Astrocyte (in vitro differentiated cells and primary cell): ENCODE measurements at regions not wholly inside any gene's neighbourhood (a gene's known extent, or its start where the extent isn't known, plus 50 kb on each side); places are given as distances from the start of the nearest gene placed in this dataset.

Source experiments
- EZH2 ChIP-seq: IDR thresholded peaks from 2 replicates; pipeline ENCODE4 v1.6.1; 2012; ENCODE audit warnings: mild to moderate bottlenecking, low read length, inconsistent platforms; ENCODE audit not compliant: insufficient read depth
- TF ChIP-seq, protein P1 (sequence below): IDR thresholded peaks from 2 replicates; pipeline ENCODE4 v1.5.1; 2011; ENCODE audit warnings: low read depth, mild to moderate bottlenecking, inconsistent platforms, low read length, moderate library complexity; ENCODE audit not compliant: insufficient read depth

DNA sequence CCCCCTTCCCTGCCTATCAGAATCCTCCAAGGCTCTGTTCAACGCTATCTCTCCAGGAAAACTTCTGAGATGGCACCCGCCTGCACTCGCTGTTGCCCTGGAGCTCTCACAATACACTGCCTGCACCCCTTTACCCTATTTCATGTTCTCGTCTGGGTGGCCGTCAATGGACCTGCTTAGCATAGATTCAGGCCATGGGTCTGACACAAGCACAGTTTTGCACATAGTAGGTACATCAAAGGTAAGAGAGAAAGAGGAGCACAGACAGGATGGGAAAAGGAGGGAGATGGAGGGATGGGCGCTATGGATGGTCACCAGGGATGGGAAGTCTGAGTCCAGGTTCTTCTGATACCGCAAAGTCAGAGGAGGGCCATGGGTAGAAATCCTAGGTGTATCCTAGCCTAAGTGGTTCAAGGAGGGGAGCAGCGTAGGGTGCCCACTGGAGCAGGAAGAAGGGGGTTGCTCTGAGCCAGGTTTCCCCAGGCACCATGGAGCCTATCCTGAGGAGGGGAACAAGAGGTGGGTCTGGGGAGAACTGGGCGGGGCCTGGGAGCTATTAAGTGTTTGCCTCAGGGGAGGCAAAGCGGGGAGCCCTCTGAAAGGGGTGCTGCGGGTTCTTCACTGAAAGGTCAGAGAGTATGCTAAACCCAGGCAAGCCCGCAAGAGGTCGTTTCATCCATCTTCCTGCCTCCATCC lies 89.3 kb downstream of the MRPL14 start:
- TF ChIP-seq, protein P1, sequence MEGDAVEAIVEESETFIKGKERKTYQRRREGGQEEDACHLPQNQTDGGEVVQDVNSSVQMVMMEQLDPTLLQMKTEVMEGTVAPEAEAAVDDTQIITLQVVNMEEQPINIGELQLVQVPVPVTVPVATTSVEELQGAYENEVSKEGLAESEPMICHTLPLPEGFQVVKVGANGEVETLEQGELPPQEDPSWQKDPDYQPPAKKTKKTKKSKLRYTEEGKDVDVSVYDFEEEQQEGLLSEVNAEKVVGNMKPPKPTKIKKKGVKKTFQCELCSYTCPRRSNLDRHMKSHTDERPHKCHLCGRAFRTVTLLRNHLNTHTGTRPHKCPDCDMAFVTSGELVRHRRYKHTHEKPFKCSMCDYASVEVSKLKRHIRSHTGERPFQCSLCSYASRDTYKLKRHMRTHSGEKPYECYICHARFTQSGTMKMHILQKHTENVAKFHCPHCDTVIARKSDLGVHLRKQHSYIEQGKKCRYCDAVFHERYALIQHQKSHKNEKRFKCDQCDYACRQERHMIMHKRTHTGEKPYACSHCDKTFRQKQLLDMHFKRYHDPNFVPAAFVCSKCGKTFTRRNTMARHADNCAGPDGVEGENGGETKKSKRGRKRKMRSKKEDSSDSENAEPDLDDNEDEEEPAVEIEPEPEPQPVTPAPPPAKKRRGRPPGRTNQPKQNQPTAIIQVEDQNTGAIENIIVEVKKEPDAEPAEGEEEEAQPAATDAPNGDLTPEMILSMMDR: no peak
- TF ChIP-seq EZH2: no peak
